GM12878 (cell line): ENCODE measurements at regions not wholly inside any gene's neighbourhood (a gene's known extent, or its start where the extent isn't known, plus 50 kb on each side); places are given as distances from the start of the nearest gene placed in this dataset.

Experiments used
- ATAC-seq: fragments of 200-7000 bp; cut with Tn5 transposase; 3 replicates; pipeline ENCODE4 v1.9.1; 2020; ENCODE audit warnings: mild to moderate bottlenecking, moderate library complexity
- BruUV-seq: library from RNA; stranded (reverse); fragments of 400-500 nt; replicated peaks from 2 replicates; lab custom pipeline; 2021; lab: Mats Ljungman, UMichigan
- CTCF ChIA-PET: fragments of 300-600 bp; sonication (Branson Sonifier 250); formaldehyde crosslinking; extraction: SDS; loops from one replicate; lab custom pipeline; 2021; ENCODE audit warnings: inconsistent platforms; lab: Yijun Ruan, JAX
- POLR2A ChIA-PET: fragments of 350-600 bp; formaldehyde crosslinking; extraction: SDS; loops from one replicate; lab custom pipeline; 2021; ENCODE audit warnings: inconsistent platforms; lab: Charles Lee
- RAD21 ChIA-PET: fragments of 300-600 bp; sonication (Branson Sonifier 250); formaldehyde crosslinking; loops from one replicate; lab custom pipeline; 2023; ENCODE audit warnings: antibody characterized with exemption; ENCODE audit not compliant: unreplicated experiment; lab: Charles Lee
- SMC1A ChIA-PET: fragments of 300-600 bp; sonication (Branson Sonifier 250); formaldehyde crosslinking; loops from one replicate; lab custom pipeline; 2023; ENCODE audit not compliant: unreplicated experiment, uncharacterized antibody; lab: Charles Lee
- DNase-seq: peaks from one replicate; pipeline ENCODE4 v3.0.0-alpha.2; 2011; ENCODE audit warnings: low read depth, low spot score
- FAIRE-seq: peaks from 3 replicates; lab custom pipeline; 2011; peaks lifted over from hg19 to GRCh38; lab: Jason Lieb, UNC
- H2AFZ ChIP-seq: 2 replicates; pipeline ENCODE4 v1.6.0; 2011; ENCODE audit warnings: low read depth, low read length, control low read depth; ENCODE audit not compliant: control insufficient read depth
- H3K27ac ChIP-seq: 2 replicates; pipeline ENCODE4 v1.5.1; 2011; ENCODE audit warnings: control low read depth; ENCODE audit not compliant: control insufficient read depth, insufficient read depth
- H3K27me3 ChIP-seq, 2 experiments: replicated peaks in 1 of 2; 2 replicates each; pipeline versions ENCODE4 v1.6.0 to v1.6.1; 2011; ENCODE audit warnings: low read length in 1 of 2; ENCODE audit not compliant: control insufficient read depth in 2 of 2, insufficient read depth in 2 of 2
- H3K36me3 ChIP-seq, 2 experiments: 2 replicates each; pipeline ENCODE4 v1.5.1; 2011; ENCODE audit warnings: low read length in 1 of 2; ENCODE audit not compliant: control insufficient read depth in 2 of 2, insufficient read depth in 2 of 2
- H3K4me1 ChIP-seq: 2 replicates; pipeline ENCODE4 v1.6.1; 2011; ENCODE audit warnings: mild to moderate bottlenecking, low read length, moderate library complexity, mixed read lengths; ENCODE audit not compliant: control insufficient read depth, insufficient read depth
- H3K4me2 ChIP-seq: 2 replicates; pipeline ENCODE4 v1.6.0; 2011; ENCODE audit warnings: control low read depth; ENCODE audit not compliant: control insufficient read depth, insufficient read depth
- H3K4me3 ChIP-seq: fragments of 200-600 bp; sonication (generic); 2 replicates; pipeline ENCODE4 v1.5.1; 2016
- H3K79me2 ChIP-seq: 2 replicates; pipeline ENCODE4 v1.6.0; 2011; ENCODE audit warnings: low read length; ENCODE audit not compliant: control insufficient read depth, insufficient read depth
- H3K9ac ChIP-seq: 2 replicates; pipeline ENCODE4 v1.8.0; 2011; ENCODE audit warnings: low read length, control low read depth, mixed read lengths; ENCODE audit not compliant: control insufficient read depth, insufficient read depth
- H3K9me3 ChIP-seq: replicated peaks from 3 replicates; pipeline ENCODE4 v1.5.1; 2011; ENCODE audit warnings: mild to moderate bottlenecking, low read length; ENCODE audit not compliant: control insufficient read depth, insufficient read depth
- H4K20me1 ChIP-seq: 2 replicates; pipeline ENCODE4 v1.6.0; 2011; ENCODE audit not compliant: control insufficient read depth, insufficient read depth
- ASH2L ChIP-seq: fragments of 300-600, 200-600 bp; sonication (generic); IDR thresholded peaks from 2 replicates; pipeline ENCODE4 v1.6.1; 2017; ENCODE audit warnings: low read depth, mild to moderate bottlenecking, borderline replicate concordance
- ESRRA ChIP-seq: IDR thresholded peaks from 2 replicates; pipeline ENCODE4 v1.6.1; 2012; ENCODE audit warnings: mild to moderate bottlenecking, low read length, improper control_type of control experiment
- IKZF1 ChIP-seq: fragments of 450-650 bp; conservative IDR thresholded peaks from 2 replicates; pipeline ENCODE4 v1.6.1; 2017; ENCODE audit warnings: antibody characterized with exemption, mild to moderate bottlenecking
- IRF4 ChIP-seq: IDR thresholded peaks from 2 replicates; pipeline ENCODE4 v1.6.1; 2011; ENCODE audit warnings: low read depth, low read length
- NR2C1 ChIP-seq: fragments of 450-650 bp; IDR thresholded peaks from 2 replicates; pipeline ENCODE4 v1.6.1; 2017; ENCODE audit warnings: antibody characterized with exemption, mild to moderate bottlenecking, moderate library complexity
- RCOR1 ChIP-seq: conservative IDR thresholded peaks from 2 replicates; pipeline ENCODE4 v1.6.1; 2012; ENCODE audit warnings: low read depth, low read length, improper control_type of control experiment
- SIX5 ChIP-seq: IDR thresholded peaks from 2 replicates; pipeline ENCODE4 v1.6.1; 2011; ENCODE audit warnings: mild to moderate bottlenecking, low read depth, low read length, moderate library complexity; ENCODE audit not compliant: severe bottlenecking
- SREBF2 ChIP-seq: IDR thresholded peaks from 2 replicates; pipeline ENCODE4 v1.6.1; 2012; ENCODE audit warnings: mild to moderate bottlenecking, low read length
- STAT1 ChIP-seq: fragments of 450-650 bp; conservative IDR thresholded peaks from 2 replicates; pipeline ENCODE4 v1.6.1; 2014; ENCODE audit warnings: antibody characterized with exemption, mild to moderate bottlenecking
- ZBED1 ChIP-seq: IDR thresholded peaks from 2 replicates; pipeline ENCODE4 v1.6.1; 2016; ENCODE audit warnings: borderline replicate concordance
- ZNF24 ChIP-seq: fragments of 450-650 bp; IDR thresholded peaks from 2 replicates; pipeline ENCODE4 v1.6.1; 2017; ENCODE audit warnings: antibody characterized with exemption, mild to moderate bottlenecking
- WGBS: methylation state at CpG from one replicate; pipeline ENCODE4 v1.1.6; 2016; ENCODE audit warnings: low lambda C conversion rate; ENCODE audit not compliant: insufficient replicate concordance, insufficient coverage; ENCODE audit errors: missing lambda C conversion rate; 5-methylcytosine and 5-hydroxymethylcytosine counted together
- in situ Hi-C: fragments of 300-500 bp; cut with MboI; formaldehyde crosslinking; loops from 9 replicates; pipeline ENCODE4 v1.14.3; 2018; ENCODE audit warnings: mixed read lengths
- intact Hi-C: fragments of 100-400 bp; cut with micrococcal nuclease; formaldehyde crosslinking; loops from one replicate; pipeline ENCODE4 v1.14.2; 2022; ENCODE audit not compliant: unreplicated experiment
- TF ChIP-seq, protein P1 (sequence below): fragments of 450-650 bp; IDR thresholded peaks from 2 replicates; pipeline ENCODE4 v1.6.1; 2017; ENCODE audit warnings: mild to moderate bottlenecking
- TF ChIP-seq, protein P2 (sequence below): fragments of 450-650 bp; formaldehyde crosslinking; IDR thresholded peaks from 2 replicates; pipeline ENCODE4 v1.4.0; 2022; ENCODE audit warnings: mild to moderate bottlenecking, moderate library complexity
- TF ChIP-seq, protein P3 (sequence below): IDR thresholded peaks from 2 replicates; pipeline ENCODE4 v1.6.1; 2012; ENCODE audit warnings: mild to moderate bottlenecking, low read depth, low read length

DNA sequence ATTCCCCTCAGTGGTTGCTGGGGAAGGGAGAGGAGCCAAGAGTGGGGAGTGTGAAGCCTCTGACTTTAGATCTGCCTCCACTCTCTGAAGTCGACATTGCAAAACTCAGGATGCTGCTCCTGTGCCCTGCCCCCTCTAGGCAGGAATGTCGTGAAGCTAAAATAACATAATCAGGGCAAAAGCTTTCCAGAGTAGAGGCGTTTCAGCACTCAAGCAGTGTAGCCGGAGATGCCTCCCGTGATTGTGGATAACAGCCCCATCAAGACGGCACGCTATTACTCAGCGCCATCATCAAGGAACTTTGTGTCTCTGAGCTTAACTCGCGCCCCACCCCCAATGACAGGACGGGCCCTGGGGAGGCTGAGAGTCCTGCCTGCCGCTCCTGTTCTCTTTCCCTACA is 60.0 kb downstream of the FBXO2 start:
- no peak for FAIRE-seq
- CTCF ChIA-PET = no interaction called here

More for the DNA sequence above, 60.0 kb downstream of the FBXO2 start:
- H4K20me1 ChIP-seq = no peaks in the 10 kb centered on the region
- intact Hi-C loops = no loop called here
- ChIA-PET SMC1A (no interaction called here), POLR2A (no interaction called here)
- no peaks in the 10 kb centered on the region for H3K79me2 ChIP-seq
- no peak overlapping the region for H3K4me3 ChIP-seq
- no peak for DNase-seq
- no peak for TF ChIP-seq STAT1
- no peak for TF ChIP-seq ZNF24
- no peak for TF ChIP-seq ESRRA
- no peak for TF ChIP-seq SIX5
- TF ChIP-seq RCOR1 = no peak
- no peak for TF ChIP-seq IKZF1
- TF ChIP-seq NR2C1 = no peak
- TF ChIP-seq, protein P1, sequence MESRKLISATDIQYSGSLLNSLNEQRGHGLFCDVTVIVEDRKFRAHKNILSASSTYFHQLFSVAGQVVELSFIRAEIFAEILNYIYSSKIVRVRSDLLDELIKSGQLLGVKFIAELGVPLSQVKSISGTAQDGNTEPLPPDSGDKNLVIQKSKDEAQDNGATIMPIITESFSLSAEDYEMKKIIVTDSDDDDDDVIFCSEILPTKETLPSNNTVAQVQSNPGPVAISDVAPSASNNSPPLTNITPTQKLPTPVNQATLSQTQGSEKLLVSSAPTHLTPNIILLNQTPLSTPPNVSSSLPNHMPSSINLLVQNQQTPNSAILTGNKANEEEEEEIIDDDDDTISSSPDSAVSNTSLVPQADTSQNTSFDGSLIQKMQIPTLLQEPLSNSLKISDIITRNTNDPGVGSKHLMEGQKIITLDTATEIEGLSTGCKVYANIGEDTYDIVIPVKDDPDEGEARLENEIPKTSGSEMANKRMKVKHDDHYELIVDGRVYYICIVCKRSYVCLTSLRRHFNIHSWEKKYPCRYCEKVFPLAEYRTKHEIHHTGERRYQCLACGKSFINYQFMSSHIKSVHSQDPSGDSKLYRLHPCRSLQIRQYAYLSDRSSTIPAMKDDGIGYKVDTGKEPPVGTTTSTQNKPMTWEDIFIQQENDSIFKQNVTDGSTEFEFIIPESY = no peak
- TF ChIP-seq, protein P2, sequence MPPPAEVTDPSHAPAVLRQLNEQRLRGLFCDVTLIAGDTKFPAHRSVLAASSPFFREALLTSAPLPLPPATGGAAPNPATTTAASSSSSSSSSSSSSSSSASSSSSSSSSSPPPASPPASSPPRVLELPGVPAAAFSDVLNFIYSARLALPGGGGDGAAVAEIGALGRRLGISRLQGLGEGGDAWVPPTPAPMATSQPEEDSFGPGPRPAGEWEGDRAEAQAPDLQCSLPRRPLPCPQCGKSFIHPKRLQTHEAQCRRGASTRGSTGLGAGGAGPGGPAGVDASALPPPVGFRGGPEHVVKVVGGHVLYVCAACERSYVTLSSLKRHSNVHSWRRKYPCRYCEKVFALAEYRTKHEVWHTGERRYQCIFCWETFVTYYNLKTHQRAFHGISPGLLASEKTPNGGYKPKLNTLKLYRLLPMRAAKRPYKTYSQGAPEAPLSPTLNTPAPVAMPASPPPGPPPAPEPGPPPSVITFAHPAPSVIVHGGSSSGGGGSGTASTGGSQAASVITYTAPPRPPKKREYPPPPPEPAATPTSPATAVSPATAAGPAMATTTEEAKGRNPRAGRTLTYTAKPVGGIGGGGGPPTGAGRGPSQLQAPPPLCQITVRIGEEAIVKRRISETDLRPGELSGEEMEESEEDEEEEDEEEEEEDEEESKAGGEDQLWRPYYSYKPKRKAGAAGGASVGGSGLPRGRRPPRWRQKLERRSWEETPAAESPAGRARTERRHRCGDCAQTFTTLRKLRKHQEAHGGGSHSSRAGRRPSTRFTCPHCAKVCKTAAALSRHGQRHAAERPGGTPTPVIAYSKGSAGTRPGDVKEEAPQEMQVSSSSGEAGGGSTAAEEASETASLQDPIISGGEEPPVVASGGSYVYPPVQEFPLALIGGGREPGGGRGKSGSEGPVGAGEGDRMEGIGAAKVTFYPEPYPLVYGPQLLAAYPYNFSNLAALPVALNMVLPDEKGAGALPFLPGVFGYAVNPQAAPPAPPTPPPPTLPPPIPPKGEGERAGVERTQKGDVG (CRISPR knock-in tag) = no peak
- no peak for TF ChIP-seq ZBED1
- TF ChIP-seq ASH2L = no peak
- TF ChIP-seq, protein P3, sequence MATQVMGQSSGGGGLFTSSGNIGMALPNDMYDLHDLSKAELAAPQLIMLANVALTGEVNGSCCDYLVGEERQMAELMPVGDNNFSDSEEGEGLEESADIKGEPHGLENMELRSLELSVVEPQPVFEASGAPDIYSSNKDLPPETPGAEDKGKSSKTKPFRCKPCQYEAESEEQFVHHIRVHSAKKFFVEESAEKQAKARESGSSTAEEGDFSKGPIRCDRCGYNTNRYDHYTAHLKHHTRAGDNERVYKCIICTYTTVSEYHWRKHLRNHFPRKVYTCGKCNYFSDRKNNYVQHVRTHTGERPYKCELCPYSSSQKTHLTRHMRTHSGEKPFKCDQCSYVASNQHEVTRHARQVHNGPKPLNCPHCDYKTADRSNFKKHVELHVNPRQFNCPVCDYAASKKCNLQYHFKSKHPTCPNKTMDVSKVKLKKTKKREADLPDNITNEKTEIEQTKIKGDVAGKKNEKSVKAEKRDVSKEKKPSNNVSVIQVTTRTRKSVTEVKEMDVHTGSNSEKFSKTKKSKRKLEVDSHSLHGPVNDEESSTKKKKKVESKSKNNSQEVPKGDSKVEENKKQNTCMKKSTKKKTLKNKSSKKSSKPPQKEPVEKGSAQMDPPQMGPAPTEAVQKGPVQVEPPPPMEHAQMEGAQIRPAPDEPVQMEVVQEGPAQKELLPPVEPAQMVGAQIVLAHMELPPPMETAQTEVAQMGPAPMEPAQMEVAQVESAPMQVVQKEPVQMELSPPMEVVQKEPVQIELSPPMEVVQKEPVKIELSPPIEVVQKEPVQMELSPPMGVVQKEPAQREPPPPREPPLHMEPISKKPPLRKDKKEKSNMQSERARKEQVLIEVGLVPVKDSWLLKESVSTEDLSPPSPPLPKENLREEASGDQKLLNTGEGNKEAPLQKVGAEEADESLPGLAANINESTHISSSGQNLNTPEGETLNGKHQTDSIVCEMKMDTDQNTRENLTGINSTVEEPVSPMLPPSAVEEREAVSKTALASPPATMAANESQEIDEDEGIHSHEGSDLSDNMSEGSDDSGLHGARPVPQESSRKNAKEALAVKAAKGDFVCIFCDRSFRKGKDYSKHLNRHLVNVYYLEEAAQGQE = no peak
- no peak for TF ChIP-seq IRF4
- TF ChIP-seq SREBF2 = no peak
- TF ChIP-seq, all 136 proteins: peak for 0
- H3K4me1 ChIP-seq = no peaks in the 10 kb centered on the region
- BruUV-seq = no TSS peak
- H3K36me3 ChIP-seq = no peaks in the 10 kb centered on the region
- WGBS = 24% methylated on average over 12 of the region's 12 CpGs
- RAD21 ChIA-PET = no interaction called here
- no peak overlapping the region for H3K4me2 ChIP-seq
- no peaks in the 10 kb centered on the region for H3K9me3 ChIP-seq
- H3K27me3 ChIP-seq = 0 out of 4 replicates have a peak, but pooled peaks cover 0 to 4% of the 10 kb centered on the region in 2 experiments
- in situ Hi-C loops = no loop called here
- ATAC-seq = no peak
- no peak overlapping the region for H2AFZ ChIP-seq
- H3K27ac ChIP-seq = no peak overlapping the region
- no peak overlapping the region for H3K9ac ChIP-seq
